Endometrial microvascular endothelial cells (primary cell): ENCODE measurements at regions not wholly inside any gene's neighbourhood (a gene's known extent, or its start where the extent isn't known, plus 50 kb on each side); places are given as distances from the start of the nearest gene placed in this dataset.

Experiments used
- in situ Hi-C: cut with HindIII; loops from 2 replicates; pipeline ENCODE4 v1.10.0; 2017; ENCODE audit warnings: low sequenced_read_pairs, low pct_unique_long_range_greater_than_20kb; ENCODE audit errors: inconsistent ontology term

DNA sequence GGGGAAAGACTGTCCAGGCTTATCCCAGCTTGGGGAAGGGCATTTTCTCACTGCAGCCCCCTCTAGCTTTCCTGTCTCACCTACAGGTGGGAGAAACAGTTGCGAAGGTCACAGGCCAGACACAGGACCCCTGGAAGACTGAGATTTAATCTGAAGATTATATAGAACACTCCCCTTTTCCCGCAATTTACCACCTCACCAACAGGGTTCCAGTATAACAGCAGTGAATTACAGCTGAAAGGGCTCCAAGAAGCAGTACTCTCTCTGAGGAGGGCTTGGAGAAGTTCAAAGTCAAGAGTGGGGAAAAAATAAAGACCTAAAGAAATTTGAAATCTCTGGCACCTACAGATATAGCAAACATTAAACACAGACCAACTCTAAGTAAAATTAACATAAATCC lies 111.9 kb downstream of the ANKRD60 start:
- in situ Hi-C loops = no loop called here

DNA sequence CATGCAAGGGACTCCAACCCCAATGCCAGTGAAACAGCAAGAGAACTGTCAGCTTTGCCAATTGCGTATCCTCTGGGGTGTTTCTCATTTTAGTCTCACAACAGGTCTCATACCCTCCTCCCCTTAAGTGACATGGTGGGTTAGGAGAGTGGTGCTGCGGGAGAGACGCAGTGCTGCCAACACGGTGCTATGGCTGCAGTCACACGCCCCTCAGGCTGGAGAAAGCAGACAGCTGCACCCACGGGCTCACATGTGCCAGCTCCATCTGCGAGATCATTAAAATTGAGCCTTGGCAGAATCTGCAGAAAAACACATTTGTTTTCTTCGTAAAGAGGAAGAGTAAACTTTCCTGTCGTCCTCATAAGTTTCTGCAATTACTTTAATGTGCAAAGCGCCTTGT lies 114.7 kb downstream of the ANKRD60 start:
- in situ Hi-C loops = no loop called here

DNA sequence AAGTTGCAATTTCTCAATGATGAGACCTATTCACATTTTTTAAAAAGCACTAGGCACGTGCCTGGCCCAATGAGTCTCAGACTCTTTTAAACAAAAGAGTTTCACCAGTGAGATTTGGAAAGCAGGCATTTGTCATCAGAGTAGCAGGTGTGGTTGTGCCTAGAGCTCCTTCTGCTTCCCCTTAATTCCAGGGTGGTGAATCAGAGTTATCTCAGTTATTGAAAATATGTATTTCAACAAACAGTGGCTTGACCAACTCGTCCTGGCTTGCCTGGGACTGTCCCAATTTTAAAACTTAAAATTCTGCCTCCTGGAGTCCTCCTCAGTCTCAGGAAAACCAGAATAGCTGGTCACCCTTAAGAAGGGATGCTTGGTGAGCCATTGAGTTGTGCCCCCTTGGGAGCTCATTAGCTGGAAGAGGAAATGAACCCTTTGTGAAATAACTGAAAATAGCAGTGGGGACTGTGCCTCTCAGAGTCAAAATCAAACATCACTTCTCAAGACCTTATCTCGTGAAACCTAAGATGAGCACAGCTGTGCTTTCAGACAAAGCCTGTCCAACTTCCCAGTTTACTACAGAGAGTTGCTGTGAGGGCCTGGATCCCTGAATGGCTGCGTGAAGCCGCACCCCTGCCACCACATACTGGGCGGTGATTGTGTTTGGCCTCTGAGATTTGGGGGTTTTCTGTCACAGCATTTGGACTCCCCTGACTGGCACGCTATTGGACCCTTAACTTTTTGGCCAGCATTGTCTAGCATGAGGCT lies 116.3 kb downstream of the ANKRD60 start:
- in situ Hi-C loops = no loop called here

DNA sequence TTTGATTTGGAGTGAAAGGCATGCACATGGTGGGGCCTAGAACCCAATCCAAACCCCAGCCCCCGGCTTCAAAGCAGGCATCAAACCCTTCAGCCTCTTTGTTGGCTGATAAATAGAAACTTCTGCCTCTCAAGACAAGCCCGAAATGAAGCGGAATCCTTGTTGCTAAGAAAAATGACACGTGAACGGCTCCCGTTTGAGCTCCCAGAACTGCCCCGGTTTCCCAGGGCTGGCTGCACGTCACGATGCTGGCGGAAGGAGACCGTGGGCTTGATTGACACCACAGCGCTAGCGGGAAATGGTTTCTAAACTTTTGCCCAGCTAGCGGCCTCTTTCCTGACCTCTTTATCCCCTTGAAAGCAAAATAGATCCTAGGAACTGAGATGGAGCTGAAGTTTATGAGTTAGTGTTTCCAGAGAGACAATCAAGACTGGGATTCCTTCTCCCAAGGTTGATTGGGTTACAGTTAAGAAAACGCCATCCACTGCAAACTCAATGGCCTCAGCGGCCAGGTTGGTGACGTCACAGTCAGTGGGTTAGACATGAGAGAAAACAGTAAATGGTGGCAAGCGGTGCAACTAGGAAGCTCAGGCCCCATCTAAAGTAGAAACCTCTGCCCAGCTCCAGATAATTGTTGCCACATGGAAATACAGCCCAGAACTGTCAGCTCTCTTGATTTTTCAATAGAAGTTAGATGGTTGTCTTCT lies 117.0 kb downstream of the ANKRD60 start:
- in situ Hi-C loops = no loop called here

DNA sequence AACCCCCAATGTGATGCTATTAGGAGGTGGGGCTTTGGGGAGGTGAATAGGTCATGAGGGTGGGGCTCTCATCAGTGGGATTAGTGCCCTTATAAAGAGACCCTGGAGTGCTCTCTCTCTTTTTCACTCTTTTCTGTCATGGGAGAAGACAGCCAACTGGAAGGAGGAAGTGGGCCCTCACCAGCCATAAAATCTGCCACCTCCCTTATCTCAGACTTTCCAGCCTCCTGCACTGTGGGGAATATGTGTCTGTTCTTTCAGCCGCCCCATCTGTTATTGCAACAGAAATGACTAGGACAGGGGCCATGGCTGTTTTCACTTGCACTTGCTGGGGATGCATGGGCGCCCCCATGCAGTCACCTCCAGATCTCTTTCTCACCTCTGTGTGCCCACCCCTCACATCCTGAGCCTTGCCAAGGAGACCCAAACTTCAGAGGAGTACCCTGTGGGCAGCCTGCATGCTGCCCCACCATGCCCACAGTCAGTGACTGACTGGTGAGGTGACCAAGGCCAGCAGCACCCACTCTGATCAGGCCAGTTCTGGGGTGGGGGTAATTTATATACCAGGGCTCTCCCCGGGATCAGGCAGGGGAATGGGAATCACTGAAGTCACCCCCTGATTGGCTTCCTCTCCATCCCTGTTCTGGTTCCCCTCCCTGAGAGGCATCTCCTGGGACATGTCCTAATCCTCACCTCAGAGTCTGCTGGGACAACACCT lies 118.4 kb downstream of the ANKRD60 start:
- in situ Hi-C loops = no loop called here

DNA sequence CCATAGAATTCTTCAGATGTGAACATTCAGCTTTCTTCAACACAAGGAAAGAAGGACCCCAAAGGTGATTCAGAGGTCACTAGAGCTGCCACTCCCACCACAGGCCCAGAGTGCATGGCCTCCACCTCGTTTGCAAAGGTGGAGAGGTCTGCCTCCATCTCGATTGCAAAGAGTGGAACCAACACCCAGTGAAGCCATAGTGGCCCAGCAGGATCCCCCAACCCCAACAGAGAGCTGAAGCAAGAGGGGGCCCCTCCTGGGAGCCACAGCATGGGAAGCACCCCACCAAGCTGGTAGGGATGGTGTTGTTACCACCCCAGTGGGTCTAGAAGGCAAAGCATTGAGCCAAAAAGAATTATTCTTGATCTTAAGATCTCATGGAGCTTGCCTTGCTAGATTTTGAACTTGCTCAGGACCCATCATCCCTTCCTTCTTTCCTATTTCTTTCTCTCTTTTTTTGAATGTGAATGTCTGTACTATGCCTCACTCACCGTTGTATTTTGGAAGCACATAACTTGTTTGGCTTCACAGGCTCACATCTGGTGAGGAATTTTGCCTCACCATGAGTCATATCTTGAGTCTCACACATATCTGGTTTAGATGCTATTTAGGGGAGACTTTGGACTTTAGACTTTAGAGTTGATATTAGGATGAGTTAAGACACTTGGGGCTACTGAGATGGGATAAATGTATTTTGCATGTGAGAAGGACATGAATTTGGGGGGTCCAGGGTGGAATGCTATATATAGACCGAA lies 119.2 kb downstream of the ANKRD60 start:
- in situ Hi-C loops = no loop called here

DNA sequence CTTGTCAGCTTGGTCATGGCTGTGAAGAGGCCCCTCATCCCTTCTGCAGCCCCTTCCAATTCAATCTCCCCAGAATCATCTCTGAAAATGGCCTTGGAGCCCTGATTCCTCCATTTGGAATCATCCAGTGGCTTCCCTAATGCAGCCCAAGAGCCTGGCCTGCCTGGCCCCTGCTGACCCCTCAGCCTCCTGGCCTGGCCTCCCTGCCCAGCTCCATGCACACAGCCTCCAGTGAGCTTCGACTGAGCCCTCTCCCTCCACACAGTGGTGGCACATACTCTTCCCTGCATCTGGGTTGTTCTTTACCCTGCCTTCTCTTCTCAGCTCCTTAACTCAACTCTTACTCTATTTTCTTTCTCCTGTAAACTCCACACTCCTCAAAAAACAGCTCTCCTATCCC lies 120.9 kb downstream of the ANKRD60 start:
- in situ Hi-C loops = no loop called here

DNA sequence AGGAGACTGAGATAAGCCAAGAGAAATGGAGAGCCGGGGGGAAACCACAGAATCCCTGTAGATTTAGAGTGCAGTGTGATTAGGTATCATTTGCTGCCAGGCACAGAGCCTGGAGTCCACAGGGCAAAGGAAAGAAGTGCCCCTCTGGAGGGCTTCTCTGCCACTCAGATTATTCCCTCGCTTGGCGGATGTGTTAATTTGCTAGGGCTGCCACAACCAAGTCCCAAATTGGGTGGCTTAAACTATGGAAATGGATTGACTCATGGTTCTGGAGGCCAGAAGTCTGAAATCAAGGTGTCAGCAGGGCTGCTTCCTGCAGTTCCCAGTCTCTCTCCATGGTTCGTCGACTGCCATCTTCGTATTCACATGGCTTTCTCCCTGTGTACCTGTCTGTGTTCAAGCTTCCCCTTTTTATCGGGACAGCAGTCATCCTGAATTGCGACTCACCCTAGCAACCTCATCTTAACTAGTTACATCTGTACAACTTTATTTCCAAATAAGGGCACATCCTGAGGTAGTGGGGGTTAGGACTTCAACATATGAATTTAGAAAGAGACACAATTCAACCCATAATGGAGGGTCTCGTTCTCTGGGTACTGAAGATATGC lies 122.2 kb downstream of the ANKRD60 start:
- in situ Hi-C loops = no loop called here

DNA sequence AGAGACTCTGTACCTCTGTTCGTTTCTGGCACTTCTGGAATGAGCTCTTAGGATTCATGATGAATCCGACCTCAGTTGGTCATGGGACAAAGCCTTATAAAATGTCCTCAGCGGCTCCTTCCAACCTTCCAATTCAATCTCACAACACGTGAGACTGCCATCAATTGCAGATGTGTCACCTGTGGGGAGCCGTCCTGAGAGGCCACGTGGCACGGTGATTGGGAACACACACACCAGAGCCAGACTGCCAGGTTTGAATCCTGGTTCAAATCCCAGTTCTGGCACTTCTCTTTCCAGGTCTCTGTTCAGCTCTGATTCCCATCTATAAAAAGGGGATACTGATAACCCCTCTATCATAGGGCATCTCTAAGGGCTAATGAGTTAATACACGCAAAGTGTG lies 124.5 kb downstream of the ANKRD60 start:
- in situ Hi-C loops = no loop called here

DNA sequence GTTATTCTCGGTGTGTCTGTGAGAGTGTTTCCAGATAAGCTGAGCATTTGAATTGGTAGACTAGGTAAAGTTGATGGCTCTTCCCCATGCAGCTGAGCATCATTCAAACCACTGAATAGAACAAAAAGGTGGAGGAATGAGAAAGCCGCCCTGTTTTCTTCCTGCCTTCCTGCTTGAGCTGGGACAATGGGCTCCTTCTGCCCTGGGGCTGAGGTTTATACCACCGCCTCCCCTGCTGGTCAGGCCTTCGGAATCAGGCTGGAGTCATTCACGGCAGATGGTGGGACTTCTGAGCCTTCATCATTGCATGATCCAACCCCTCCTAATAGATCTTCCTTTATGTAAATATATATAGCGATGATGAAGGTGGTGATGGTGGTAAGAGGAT lies 124.9 kb downstream of the ANKRD60 start:
- in situ Hi-C loops = no loop called here

DNA sequence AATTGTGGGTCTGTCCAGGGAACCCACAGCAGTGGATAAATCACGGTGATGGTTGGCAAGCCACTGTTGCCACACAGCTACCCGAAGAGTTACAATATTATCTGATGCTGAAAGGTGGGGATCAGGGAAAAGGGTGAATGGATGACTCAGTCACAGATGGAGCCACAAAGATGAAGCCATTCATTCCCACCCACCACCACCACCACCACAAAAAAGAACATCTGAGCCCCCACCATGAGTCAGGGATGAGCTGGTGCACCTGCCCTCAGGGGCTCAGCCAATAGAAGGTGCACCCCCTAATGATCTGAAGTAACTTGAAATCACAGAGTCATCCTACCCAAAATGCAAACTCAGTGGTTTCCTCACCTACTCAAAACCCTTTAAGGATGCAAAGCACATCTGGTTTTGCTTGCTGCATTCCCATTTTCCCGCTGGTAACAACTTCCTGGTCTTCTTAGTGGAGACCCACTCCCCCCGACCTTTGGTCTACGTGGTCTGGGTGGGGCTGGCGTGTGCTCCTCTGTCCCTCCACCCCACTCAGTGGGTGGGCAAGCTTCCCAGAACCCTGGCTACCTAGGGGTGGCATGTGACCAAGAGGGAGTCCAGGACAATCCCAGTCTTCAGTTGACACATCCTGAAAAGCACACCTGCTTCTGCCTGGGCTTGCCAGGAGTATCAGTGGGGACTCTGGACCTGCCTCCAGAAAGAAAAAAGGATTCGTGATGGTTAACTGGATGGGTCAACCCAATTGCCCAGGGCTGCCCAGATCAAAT lies 125.5 kb downstream of the ANKRD60 start:
- in situ Hi-C loops = no loop called here

DNA sequence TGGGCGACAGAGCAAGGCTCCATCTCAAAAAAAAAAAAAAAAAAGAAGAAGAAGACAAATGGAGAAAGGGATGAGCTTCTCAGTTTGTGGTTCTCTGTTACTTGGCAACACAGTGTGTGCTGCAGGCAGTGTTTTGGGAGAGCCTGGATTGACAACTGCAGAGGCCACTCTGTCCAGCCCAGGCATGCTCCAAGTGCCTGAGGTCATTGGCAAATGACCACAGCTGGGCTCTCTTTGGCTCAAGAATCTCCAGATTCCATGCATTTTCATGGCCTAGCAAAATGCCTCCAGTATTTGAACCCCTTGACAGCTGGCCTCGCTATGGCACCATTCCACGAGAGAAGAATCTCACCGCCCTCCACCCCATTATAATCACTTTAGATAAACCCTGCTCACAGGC lies 126.2 kb downstream of the ANKRD60 start:
- in situ Hi-C loops = no loop called here

DNA sequence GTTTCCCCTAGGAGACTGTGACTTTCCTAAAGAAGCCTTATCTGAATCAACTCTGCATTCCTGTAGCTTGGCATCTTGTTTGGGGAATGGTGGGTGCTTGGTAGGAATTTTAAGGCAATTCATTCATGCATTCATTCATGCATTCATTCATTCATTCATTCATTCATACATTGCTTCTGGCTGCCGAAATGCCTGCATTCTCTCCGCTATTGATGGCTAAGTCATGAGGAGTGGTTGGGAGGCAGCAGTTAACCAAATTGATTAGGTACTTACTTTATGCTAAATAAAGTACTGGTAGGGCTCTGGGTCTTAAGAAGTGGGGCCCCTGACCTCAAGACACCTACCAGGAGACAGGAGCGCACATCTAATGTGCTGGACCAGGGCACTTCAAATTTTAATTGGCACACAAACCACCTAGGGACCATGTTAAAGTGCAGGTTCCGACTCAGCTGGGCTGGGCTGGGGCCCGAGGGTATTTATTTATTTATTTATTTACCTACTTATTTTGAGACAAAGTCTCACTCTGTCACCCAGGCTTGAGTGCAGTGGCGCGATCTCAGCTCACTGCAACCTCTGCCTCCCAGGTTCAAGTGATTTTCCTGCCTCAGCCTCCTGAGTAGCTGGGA lies 127.6 kb downstream of the ANKRD60 start:
- in situ Hi-C loops = no loop called here

DNA sequence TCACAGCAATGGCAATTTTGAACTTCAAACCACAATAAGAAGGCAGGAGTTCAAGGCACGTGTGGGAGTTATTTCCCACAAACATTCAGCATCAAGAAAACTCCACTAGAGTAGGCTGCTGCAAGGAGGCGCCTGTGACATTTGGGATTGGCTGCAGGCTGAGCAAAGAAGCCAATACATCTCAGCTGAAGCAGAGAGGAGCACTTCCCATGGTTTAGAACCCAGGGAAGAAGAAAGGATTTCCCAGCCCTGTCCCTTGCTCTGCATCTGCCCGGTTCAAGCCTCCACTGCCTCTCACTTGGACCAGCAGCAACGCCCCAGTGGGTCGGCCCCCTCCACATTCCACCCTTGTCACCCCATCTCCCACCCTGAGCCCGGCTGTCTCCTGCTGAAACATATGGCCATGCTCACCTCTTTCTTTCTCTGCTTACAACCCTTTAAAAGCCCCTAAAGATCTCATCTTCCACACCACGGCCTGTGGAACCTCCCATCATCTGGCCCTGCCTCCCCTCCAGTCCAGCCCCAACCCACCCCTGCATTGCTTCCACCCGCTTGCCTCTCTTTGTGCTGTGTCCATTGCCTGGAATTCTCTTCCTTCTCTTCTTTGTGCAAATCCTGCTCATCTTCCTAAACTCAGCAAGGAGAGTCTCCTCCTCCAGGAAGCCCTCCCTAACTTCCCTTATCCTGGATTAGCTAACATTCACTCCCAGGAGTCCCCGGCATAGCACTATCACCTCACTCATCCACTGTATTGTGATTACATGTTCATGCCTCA lies 128.3 kb downstream of the ANKRD60 start:
- in situ Hi-C loops = loop anchor here (25.0 kb wide), 1 partner anchor 87 kb away; no protein-coding TSS in a partner anchor

DNA sequence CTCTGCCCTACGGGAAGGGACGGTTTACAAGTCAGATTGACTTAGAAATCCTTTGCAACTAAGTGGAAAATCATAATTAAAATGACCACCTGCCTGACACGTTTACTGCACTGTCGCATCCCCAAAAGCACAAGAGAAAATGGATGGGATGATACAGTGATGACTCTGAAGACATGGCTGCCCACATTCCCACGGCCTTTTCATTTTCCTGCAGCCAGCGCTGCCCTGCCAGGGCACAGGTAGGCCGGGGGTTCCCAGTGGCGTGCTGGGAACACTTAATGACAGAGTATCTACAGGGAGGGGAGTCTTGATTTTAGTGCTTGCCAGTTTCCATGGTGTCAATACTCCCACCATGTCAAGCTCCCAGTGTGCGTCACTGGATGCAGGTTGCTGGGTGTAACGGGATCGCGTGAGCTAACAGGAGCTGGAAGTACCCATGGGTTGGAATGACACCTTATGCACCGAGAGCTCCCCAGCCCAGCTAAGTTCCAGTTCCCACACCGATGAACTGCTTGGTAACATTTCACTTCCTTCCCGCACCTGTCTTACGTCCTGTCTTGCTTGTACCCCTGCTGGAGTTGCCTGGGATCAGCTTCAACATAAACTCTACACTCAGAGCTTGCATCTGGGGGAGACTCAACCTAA lies 129.0 kb downstream of the ANKRD60 start:
- in situ Hi-C loops = loop anchor here (25.0 kb wide), 1 partner anchor 88 kb away; no protein-coding TSS in a partner anchor

DNA sequence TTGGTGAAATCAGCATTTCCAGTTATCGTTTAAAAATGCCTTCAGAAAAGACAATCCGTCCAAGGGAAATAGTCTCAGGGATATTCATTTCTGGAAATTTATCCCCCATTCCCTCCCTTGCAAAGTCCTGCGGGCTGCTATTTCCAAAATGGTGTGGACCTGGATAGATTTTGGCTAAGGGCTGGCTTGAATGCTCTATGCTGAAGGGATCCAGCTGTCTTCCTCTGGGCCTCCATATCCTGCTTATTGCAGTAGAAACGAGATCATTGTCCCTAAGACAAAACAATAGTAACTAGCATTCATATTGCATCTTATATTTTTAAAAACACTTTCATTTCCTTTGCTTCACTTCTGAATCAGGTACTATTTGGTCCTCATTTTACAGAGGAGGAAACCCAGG lies 129.9 kb downstream of the ANKRD60 start:
- in situ Hi-C loops = loop anchor here (25.0 kb wide), 1 partner anchor 89 kb away; no protein-coding TSS in a partner anchor
